Stimulated activated effector memory CD8-positive, alpha-beta T cell treated with anti-CD3 and anti-CD28 coated beads, Interleukin-12 subunit alpha, Interleukin-12 subunit beta, amount 100 ng/mL, for 72 hours (primary cell): ENCODE measurements at regions not wholly inside any gene's neighbourhood (a gene's known extent, or its start where the extent isn't known, plus 50 kb on each side); places are given as distances from the start of the nearest gene placed in this dataset.

Experiments
- ATAC-seq: fragments of 150-1000 bp; cut with Tn5 transposase; 2 replicates; pipeline ENCODE4 v1.10.0; 2021
- DNase-seq, 2 donors: peaks; one replicate each; pipeline ENCODE4 v3.0.0; 2021 to 2022; ENCODE audit warnings: low spot score in 2 of 2
- H3K27ac Mint-ChIP-seq: one replicate; pipeline ENCODE4 v1.8.0; 2022; ENCODE audit warnings: mild to moderate bottlenecking, mixed read lengths
- H3K36me3 Mint-ChIP-seq: one replicate; pipeline ENCODE4 v1.8.0; 2022; ENCODE audit warnings: mild to moderate bottlenecking, mixed read lengths
- H3K4me1 Mint-ChIP-seq: one replicate; pipeline ENCODE4 v1.8.0; 2022; ENCODE audit warnings: mixed read lengths
- H3K4me3 Mint-ChIP-seq: one replicate; pipeline ENCODE4 v1.8.0; 2022; ENCODE audit warnings: mild to moderate bottlenecking, mixed read lengths
- H3K9me3 Mint-ChIP-seq: one replicate; pipeline ENCODE4 v1.8.0; 2022; ENCODE audit warnings: mixed read lengths

DNA sequence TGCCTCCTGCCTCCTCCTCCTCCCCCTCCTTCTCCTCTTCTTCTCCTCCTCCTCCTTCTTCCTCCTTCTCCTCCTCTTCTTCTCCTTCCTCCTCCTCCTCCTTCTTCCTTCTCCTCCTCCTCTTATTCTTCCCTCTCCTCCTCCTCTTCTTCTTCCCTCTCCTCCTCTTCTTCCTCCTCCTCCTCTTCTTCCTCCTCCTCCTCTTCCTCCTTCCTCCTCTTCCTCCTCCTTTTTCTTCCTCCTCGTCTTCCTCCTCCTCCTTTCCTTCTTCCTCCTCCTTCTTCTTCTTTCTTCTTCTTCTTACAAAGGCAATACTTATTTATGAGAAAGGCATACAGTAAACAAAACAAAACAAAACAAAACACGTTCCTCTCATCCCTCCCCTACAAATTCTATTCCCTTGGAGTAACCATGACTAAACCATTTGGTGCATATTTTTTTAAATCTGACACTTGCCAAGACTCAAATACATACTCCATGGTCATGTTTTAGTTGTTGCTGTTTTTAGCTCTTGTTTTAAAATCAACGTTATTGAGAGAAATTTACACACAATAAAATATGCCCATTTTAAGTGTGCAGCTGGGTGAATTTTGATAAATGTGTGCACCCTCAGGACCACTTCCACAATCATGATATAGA, 135.6 kb downstream of the FOXD1 start:
- Mint-ChIP-seq H3K9me3 (no peaks in the 10 kb centered on the region), H3K4me1 (peaks cover 7% of the 10 kb centered on the region), H3K4me3 (no peak overlapping the region), H3K27ac (no peak overlapping the region), H3K36me3 (no peaks in the 10 kb centered on the region)
- no peak for DNase-seq
- no peak for ATAC-seq

DNA sequence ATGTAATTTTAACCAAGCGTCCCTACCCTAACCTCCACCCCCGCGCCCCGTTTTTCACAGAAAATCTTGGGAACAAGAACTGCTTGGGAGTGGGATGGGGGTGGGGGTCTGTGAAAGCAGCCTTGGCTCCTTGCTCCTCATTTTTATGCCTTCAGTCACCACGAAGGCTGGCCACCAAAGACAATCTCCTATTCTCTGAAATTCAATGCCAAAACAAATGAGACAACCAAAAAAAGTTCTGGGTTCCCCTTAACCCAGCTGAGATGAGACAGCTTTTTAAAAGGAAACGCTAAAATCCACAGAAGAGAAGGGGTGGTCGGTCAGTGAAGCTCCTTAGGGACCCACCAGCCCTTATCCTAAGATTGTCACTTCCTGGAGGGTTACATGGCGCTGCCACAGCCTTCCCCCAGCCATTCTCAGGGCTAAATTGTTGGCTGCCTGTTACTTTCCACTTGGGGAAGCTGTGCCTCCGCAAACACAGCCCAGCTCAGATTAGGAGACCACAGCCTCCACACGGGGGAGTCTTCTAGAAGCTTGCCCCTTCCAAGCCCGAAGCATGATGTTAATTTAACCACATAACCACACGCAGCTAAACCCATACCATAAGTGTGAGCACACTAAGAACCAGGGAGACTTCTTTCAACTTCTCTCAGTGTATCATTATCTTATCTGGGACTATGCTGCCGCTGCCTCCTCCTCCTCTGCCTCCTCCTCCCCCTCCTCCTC, 136.3 kb downstream of the FOXD1 start:
- DNase-seq (no peak), ATAC-seq (peak; percentile 84)
- no peaks in the 10 kb centered on the region for H3K36me3 Mint-ChIP-seq
- H3K27ac Mint-ChIP-seq = no peak overlapping the region
- H3K4me3 Mint-ChIP-seq = no peak overlapping the region
- H3K9me3 Mint-ChIP-seq = no peaks in the 10 kb centered on the region
- H3K4me1 Mint-ChIP-seq = peaks cover 11% of the 10 kb centered on the region

DNA sequence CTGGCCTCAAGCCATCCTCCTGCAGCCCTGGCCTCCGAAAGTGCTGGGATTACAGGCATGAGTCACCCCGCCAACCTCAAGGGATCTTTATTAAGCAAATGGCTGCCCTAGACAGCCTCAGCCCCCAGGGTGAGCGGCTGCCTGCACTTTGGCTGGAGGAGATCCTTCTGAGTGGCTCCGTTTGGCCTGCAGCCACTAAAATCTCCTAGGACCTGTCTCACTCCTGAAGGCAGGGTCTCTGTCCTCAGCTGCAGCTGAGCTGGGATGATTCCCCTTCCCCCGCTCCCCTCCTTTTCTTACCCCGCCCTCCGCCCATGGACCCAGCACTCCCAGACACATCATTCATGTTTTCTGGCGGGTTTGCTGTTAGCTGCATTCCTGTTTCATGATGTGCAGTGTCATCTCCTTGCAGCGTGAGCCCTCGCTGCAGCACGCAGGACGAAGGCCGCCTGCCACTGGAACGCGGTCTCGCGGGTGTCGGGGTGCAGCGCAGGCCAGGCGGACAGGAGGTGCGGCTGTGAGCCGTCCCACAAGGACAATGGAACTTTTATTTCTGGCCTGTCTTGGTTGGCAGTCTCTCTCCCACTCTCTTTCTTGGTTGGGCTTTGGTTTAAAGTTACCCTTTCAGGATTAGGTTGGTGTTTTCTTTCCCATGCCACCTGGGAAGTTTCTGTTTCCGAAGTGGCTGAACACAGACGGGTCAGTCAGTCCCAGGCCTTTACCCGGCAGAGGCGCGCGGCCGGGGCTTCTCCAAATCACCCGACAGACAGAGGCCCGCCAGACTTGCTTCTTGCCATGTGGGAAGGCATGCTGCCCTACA, 137.1 kb downstream of the FOXD1 start:
- ATAC-seq = no peak
- no peak for DNase-seq
- H3K36me3 Mint-ChIP-seq = no peaks in the 10 kb centered on the region
- H3K4me3 Mint-ChIP-seq = no peak overlapping the region
- H3K4me1 Mint-ChIP-seq = peaks cover 19% of the 10 kb centered on the region
- H3K9me3 Mint-ChIP-seq = no peaks in the 10 kb centered on the region
- H3K27ac Mint-ChIP-seq = no peak overlapping the region

DNA sequence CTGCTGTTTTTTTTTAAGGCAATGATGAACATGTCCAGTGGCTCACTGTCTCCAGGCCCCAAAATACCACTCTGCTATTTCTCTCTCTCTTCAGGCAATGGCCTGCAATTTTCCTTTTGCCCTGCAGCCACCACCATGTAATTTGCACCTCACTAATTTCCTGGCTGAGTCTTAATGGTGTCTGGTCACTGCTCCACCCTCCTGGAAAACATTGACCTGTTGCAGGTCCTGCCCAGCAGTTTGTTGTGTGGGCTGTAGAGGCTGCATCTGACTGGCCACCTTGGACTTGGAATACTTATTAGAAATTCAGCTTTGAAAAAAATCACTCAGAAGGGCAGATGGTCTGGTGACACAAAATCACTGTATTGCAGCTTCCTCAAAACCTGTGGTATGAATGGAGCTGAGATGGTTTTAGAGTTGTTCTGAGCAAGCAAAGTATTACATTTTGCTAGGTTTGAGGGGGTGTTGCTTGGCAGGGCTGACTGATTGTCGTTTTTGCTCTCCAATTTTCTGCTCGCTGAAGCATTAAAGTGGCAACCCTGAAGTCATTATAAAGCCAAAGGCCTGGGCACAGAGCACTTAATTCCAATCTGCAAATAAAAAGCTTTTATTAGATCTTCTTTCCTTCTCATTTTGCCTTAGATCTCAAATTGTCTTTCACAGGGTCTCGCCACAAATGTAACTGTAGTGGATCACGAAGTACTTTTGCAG, 134.8 kb downstream of the TMEM174 start:
- Mint-ChIP-seq H3K27ac (no peak overlapping the region), H3K4me3 (no peak overlapping the region), H3K4me1 (peaks cover 16% of the 10 kb centered on the region), H3K9me3 (peaks cover 2% of the 10 kb centered on the region), H3K36me3 (no peaks in the 10 kb centered on the region)
- ATAC-seq = no peak
- no peak for DNase-seq

DNA sequence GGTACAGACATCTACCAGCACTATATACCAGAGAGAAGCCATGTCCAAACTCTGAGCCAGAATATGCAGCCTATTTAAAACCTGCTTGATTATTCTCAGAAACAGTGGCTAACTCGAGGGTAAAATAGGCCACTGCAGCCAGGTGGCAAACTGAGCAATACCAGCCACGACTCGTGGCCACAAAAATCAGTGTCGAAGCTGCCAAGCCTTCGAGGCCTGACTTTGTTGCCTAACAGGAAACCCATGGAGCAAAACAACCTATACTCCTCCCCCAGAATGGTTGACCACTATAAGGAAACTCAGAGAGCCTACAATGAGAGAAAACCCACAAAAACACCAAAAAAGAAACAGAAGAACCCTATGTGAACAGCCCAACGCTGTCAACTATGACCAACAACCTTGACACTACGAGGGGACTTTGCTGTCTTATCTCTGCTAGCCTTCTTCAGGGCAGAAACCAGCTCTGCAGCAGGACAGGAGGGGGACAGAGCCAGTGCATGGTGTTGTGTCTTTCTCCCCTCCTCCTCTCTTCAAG, 133.8 kb downstream of the TMEM174 start:
- peaks cover 18% of the 10 kb centered on the region for H3K4me1 Mint-ChIP-seq
- no peak overlapping the region for H3K27ac Mint-ChIP-seq
- DNase-seq = no peak
- H3K9me3 Mint-ChIP-seq = peaks cover 3% of the 10 kb centered on the region
- no peak overlapping the region for H3K4me3 Mint-ChIP-seq
- H3K36me3 Mint-ChIP-seq = no peaks in the 10 kb centered on the region
- ATAC-seq = peak; percentile 27

DNA sequence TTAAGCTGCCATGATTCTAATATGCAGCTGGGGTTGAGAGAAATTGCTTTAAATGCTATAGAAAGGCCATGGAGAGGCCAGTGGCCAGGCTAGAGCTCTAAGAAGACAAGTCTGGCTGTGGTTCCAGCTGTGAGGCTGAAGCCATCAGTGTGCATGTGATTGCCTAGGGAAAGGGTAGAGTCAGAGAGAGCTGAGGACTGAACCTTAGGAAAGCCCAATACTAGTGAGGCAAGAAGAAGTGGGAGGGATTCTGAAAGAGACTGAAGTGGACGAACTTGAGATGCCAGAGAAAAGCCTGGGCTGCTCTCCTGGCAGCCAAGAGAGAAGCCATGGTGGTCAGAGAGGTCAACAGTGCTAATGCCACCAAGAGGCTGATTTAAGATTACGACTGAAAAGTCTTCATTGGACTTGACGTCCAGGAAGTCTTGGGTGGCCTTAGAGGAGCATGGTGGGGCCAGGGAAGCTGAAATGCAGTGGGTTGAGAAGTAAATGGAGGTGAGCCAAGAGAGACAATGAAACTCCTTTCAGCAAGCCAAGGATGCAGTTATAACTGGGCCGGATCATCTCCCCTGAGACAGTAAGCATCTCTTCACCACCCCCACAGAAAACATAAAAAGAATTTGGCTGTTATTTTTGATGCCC, 133.2 kb downstream of the TMEM174 start:
- H3K4me3 Mint-ChIP-seq = no peak overlapping the region
- H3K27ac Mint-ChIP-seq = no peak overlapping the region
- H3K36me3 Mint-ChIP-seq = no peaks in the 10 kb centered on the region
- peaks cover 18% of the 10 kb centered on the region for H3K4me1 Mint-ChIP-seq
- DNase-seq (no peak), ATAC-seq (no peak)
- peaks cover 3% of the 10 kb centered on the region for H3K9me3 Mint-ChIP-seq

DNA sequence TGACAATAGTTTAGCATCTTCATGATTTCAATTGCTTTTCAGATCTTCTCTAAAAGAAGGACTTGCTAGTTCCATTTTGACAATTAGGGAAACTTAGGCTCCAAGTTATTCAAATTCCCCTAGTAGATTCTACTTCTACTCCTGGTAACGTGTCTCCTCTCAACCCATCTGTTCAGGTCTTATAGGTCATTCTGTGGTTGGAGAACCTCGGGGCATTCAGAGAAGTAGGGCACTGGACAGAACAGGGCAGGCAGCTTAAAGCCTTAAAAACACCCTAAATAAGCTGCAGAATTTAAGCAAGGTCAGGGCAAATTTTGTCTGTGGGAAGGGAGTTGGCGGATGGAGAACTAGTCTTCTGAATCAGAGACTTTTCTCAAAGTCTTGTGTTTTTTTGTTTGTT, 132.4 kb downstream of the TMEM174 start:
- Mint-ChIP-seq H3K9me3 (peaks cover 3% of the 10 kb centered on the region), H3K27ac (no peak overlapping the region), H3K36me3 (no peaks in the 10 kb centered on the region), H3K4me3 (no peak overlapping the region), H3K4me1 (peaks cover 22% of the 10 kb centered on the region)
- no peak for DNase-seq
- no peak for ATAC-seq

DNA sequence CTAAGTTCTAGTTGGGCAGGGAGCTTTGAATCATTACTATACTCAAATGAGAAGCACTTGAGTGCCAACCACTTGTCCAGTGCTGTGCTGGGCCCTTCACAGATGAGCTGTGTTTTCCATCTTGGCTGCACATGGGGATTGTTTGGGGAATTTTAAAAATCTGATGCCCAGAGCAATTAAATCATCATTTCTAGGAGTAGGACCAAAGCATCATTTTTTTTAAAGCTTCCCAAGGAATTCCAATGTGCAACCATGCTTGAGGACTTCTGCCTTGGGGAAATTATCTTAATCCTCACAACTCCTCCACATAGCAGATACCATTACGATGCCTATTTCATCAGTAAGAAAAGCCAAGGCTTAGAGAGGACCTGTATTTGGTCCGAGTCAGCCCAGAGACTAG, 131.4 kb downstream of the TMEM174 start:
- Mint-ChIP-seq H3K9me3 (peaks cover 3% of the 10 kb centered on the region), H3K4me3 (no peak overlapping the region), H3K36me3 (peaks cover 7% of the 10 kb centered on the region), H3K4me1 (peaks cover 27% of the 10 kb centered on the region), H3K27ac (no peak overlapping the region)
- ATAC-seq = no peak
- DNase-seq = no peak

DNA sequence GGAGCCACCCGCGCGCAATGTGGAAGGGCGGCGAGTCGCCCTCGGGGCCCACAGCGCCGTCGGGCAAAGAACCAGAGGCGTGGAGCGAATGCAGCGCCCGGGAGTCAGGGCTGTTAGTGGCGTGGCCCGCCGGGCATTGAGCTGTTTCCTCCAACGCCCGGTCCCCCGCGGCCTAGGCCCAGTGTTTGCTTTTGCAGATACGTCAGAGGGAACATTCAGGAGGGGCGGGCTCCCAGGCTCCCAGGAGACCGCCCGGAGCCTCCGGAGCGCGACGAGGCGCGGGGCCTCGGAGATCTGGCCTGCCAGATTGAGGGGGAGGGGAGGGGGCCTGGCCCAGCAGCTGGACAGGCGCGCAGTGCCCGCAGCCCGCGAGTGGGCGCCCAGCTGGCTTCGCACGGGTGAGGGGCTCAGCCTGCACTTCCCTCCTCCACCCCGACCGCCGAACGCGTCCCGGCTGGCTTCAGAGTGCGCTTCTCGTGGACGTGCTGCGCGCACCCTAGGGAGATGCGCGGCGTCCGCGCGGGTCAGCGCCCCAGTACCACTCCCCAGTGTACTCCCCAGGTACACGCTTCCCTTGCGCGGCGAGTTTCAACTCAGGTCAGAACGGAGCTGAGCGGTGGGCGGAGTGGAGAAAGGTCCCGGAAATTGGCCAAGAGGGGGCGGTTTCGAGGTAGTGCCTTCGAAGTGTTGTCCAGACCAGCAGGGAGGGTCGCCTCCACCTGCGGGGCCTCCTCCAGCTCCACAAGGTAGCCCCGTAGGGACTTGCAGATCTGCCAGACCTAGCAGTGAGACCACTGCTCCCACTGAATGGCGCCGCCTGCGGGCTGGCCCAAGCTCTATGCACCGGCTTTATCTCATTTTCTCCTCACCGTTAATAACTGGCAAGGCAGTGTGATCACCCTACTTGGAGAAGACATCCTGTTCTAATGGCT, 130.4 kb downstream of the TMEM174 start:
- H3K27ac Mint-ChIP-seq = no peak overlapping the region
- H3K4me3 Mint-ChIP-seq = peak overlapping the region; percentile 25
- ATAC-seq (no peak), DNase-seq (no peak)
- H3K4me1 Mint-ChIP-seq = peaks cover 31% of the 10 kb centered on the region
- peaks cover 3% of the 10 kb centered on the region for H3K9me3 Mint-ChIP-seq
- H3K36me3 Mint-ChIP-seq = peaks cover 11% of the 10 kb centered on the region

DNA sequence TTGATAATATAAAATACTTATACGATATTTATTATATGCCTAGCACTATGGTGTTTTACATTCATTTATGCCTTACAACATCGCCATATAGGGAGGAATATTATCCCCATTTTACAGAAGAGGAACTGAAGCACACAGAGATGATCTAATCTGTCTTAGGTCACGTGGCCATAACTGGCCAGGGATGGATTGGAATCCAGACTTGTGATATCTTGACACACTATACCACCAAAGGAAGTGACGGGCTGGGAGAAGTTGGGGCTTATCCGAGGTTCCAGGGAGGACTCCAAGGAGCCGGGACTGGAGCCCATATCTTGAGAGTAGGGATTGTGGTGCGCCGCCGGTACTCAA, 129.8 kb downstream of the TMEM174 start:
- DNase-seq (no peak), ATAC-seq (no peak)
- peaks cover 11% of the 10 kb centered on the region for H3K36me3 Mint-ChIP-seq
- H3K4me1 Mint-ChIP-seq = peaks cover 31% of the 10 kb centered on the region
- no peak overlapping the region for H3K27ac Mint-ChIP-seq
- H3K9me3 Mint-ChIP-seq = peaks cover 3% of the 10 kb centered on the region
- peak overlapping the region; percentile 25 for H3K4me3 Mint-ChIP-seq

DNA sequence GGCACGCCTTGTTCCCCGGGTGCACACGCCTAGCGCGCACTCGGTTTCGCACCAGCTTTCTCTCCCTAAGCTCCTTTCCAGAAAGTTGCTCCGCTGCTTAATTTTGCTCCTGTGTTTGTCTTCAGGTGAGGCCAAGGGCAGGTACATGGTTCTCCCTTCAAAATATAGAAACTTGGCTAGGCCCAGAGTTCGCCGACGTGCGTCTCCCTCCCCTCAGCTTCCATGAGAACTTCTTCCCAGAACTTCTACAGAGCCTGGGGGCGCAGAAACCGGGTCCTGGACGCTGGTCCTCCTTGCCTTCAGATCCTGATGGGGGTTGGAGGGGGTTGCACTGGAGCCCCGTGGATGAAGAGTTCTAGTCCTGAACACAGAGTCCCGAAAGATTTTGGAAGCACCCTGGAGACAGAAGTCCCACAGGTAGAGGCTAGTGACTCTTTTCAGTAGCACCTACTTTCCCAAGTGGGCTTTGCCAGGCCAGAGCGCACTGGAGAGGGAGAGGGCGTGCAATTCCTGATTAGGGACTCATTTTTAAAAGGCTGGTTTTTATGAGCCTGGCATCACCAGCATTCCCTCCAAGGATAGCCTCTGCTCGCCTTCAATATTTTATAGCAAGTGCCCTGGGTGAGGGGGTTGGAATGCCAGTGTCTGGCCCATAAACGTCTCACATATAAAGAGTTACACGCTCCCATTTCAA, 128.4 kb downstream of the TMEM174 start:
- no peak overlapping the region for H3K4me3 Mint-ChIP-seq
- no peak for ATAC-seq
- H3K4me1 Mint-ChIP-seq = peaks cover 31% of the 10 kb centered on the region
- H3K36me3 Mint-ChIP-seq = peaks cover 11% of the 10 kb centered on the region
- H3K27ac Mint-ChIP-seq = no peak overlapping the region
- no peak for DNase-seq
- H3K9me3 Mint-ChIP-seq = peaks cover 3% of the 10 kb centered on the region

DNA sequence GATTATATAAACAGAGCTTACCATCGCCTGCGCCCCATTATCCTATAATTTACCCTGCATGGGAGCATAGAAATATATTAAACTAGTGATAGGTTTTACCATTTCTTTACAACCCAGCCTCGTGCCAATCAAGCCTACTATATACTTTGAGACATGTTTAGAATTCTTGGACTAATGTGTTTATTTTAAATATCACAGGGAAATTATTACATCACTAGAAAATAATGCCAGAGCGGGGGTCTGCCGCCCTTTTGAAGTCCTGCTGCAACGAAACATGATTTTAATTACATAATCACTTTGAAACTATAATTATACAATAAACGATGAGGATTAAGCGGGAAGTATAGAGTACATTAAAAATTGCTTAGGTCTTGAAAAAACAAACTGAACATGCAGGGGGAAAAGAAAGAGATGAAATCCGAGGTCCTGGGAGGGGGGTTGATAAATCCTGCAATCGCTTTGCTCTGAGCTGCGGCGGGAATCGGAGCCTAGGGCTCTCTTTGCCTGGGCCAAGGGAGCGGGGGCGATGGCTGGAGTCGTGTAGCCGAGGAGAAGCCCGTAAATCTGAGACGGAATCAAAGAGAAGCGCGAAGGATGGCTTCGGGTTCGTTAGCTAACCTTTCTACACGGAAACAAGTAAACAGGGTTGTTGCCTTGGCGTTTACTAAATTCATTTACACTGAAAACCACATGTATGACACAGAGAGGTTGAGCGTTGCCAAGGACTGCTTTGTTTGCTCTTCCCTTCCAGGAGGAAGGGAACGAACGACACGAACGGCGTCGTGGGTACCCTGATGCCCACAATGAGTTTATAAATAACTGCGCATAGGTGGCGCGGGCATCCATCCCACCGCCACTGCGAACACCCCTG, 127.6 kb downstream of the TMEM174 start:
- Mint-ChIP-seq H3K4me1 (peaks cover 31% of the 10 kb centered on the region), H3K4me3 (no peak overlapping the region), H3K27ac (no peak overlapping the region), H3K9me3 (peaks cover 3% of the 10 kb centered on the region), H3K36me3 (peaks cover 11% of the 10 kb centered on the region)
- ATAC-seq (no peak), DNase-seq (no peak)
